Embryonic facial prominence (tissue), 1 donor: ENCODE measurements at regions not wholly inside any gene's neighbourhood (a gene's known extent, or its start where the extent isn't known, plus 50 kb on each side); places are given as distances from the start of the nearest gene placed in this dataset.

Experiments
- DNase-seq: peaks from one replicate; pipeline ENCODE4 v3.0.0-alpha.2; 2016; ENCODE audit errors: extremely low spot score

DNA sequence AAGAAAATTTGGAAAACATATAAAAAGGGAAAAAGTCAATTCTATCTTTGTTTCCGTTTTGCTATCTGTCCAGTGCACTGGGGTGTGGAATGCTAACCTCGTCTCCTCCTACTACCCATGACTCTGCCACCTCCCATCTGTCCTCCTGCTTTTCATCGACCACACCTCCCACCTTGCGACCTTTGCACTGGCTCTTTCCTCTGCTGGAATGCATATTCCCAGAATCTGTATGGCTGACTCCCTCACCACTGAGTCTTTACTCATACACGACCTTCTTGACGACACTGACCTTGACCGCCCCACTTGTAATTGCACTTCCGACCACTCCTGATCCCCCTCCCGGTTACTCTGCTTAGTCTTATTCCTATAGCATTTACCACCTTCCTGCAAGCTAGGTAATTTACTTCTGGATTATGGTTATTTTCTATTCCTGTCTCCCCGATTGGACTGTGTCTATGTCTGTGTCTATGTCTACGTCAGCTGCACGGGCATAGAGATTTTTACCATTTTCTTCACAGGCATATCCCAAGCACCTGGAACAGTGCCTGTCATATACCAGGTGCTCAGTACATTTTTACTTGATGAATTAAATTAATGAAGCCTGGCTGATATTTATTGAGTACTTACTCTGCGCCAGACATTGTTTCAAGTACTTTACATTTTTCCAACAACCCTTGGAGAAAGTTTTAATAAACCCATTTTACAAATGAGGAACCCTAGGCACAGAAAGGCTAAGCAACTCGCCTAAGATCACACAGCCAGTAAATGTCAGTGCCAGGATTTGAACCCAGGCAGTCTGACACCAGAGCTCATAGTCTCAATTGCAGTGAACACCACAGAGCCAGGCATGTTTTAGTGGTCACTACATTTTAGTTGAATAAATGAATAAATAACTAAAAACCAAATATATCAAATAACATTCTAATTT is 54.0 kb upstream of the SLC22A11 start:
- no peak for DNase-seq

DNA sequence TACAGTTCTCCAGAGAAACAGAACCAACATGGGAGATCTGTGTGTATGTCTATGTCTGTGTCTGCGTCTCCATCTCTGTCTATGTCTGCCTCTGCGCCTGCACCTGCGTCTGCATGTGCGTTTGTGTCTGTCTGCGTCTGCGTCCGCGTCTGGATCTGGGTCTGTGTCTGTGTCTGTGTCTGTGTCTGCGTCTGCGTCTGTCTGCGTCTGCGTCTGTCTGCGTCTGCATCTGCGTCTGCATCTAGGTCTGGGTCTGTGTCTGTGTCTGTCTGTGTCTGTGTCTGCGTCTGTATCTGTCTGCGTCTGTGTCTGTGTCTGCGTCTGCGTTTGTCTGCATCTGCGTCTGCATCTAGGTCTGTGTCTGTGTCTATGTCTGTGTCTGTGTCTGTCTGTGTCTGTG is 53.1 kb upstream of the SLC22A11 start:
- no peak for DNase-seq

DNA sequence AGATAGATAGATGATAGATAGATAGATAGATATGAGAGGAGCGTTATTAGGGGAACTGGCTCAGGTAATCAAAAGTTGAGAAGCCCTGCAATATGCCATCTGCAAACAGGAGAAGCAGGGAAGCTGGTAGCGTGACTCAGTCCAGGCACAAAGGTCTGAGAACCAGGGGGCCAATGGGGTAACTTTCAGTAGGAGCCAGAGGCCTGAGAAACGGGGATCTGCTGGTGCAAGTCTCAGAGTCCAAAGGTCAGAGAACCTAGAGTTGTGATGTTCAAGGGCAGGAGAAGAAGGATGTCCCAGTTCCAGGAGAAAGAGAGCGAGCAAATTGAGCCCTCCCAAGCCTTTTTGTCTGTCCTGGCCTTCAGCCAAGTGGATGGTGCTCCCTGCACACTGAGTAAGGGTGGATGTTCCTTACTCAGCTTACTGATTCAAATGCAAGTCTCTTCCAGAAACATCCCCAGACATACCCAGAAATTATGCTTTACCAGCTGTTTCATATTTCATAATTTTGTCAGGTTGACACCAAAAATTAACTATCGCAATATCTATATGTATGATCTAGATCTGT is 52.5 kb upstream of the SLC22A11 start:
- DNase-seq: no peak

DNA sequence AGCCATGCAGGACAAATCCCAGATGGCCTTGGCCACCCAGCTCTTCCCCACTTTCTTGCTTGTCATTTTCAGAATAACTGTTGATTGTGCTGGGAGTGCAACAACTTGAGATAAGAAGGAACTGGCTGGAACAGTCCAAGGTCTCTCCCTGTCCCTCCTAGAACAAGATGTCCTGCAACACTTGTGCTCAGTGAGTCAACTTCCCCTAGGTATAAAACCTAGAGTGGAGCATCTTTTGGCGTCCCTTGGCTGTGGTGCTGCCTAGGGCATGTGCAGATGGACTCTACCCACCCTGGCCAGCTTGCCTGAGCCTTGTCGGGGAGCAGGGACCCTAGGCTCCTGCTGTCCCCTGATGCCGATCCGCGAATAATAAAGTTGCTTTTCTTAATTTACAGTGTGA is 50.7 kb upstream of the SLC22A11 start:
- no peak for DNase-seq
